ENCODE measurements at regions not wholly inside any gene's neighbourhood (a gene's known extent, or its start where the extent isn't known, plus 50 kb on each side); places are given as distances from the start of the nearest gene placed in this dataset.
"Not testable (repeated sequence)": the region's sequence is repeated elsewhere in the genome, so short reads cannot be mapped to it uniquely, and the experiment has no call there.

- DNase-seq (ENCODE audit: low spot score), result no peak
Measured at GRCh38 chr4:104549736-104550135, 55.0 kb upstream of the CXXC4 start.

GRCh38 chr4:104559502-104559901 is 64.8 kb upstream of the CXXC4 start:
- no peak for DNase-seq (ENCODE audit: low spot score)

GRCh38 chr4:104571341-104571740 is 76.6 kb upstream of the CXXC4 start:
- DNase-seq (ENCODE audit: low spot score), result no peak

DNA sequence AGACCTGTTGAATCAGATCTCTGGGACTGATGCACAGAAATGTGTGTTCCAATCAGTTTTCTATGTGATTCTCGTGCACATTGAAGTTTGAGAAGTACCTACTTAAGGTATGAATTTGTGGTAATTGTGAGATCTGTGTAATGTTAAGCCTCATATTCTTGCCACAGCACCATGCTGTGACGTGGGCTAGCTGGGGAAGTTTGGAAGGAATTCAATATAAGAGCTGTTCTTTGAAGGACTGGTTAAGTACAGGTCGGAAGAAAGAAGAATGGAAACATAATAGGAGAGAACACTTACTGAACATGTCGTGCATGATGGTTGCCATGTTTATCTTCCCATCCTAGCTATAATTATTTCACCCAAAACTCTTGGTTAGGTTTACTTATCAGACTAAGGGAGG is 79.7 kb upstream of the CXXC4 start:
- DNase-seq (ENCODE audit: low spot score), result no peak

DNA sequence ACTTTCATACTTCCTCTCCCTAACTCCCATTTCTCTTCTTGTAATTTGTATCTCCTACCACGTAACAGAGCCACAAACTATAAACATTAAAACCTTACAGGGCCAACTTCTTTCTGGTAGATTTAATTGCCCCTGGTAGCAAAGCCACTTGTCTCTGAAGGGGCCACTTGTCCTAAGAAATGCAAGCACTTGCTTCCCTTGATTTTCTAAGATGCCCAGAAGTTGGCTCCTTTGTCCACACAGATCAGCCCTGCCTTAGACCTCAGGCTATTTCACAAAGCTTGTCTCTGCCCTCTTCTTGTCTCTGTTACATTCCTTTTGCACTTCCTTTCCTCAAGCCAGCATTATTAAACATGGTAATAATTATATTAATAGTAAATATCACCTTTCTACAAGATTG is 80.6 kb upstream of the CXXC4 start:
- DNase-seq (ENCODE audit: low spot score), result no peak

- DNase-seq (ENCODE audit: low spot score), result no peak
Measured at GRCh38 chr4:104577405-104577804, 82.7 kb upstream of the CXXC4 start.

DNA sequence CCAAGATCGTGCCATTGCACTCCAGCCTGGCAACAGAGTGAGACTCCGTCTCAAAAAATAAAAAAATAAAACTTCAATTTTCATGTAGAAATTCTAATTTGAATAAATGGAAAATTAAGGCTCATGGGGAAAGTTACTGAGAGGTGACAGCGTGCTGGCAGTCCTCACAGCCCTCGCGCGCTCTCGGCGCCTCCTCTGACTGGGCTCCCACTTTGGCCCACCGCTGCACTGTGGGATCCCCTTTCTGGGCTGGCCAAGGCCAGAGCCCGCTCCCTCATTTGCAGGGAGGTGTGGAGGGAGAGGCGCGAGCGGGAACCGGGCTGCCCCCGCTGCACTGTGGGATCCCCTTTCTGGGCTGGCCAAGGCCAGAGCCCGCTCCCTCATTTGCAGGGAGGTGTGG is 86.8 kb upstream of the CXXC4 start:
- not testable (repeated sequence) for DNase-seq (ENCODE audit: low spot score)

- DNase-seq (ENCODE audit: low spot score), result not testable (repeated sequence)
Measured at GRCh38 chr4:104582056-104582455, 87.4 kb upstream of the CXXC4 start.

DNA sequence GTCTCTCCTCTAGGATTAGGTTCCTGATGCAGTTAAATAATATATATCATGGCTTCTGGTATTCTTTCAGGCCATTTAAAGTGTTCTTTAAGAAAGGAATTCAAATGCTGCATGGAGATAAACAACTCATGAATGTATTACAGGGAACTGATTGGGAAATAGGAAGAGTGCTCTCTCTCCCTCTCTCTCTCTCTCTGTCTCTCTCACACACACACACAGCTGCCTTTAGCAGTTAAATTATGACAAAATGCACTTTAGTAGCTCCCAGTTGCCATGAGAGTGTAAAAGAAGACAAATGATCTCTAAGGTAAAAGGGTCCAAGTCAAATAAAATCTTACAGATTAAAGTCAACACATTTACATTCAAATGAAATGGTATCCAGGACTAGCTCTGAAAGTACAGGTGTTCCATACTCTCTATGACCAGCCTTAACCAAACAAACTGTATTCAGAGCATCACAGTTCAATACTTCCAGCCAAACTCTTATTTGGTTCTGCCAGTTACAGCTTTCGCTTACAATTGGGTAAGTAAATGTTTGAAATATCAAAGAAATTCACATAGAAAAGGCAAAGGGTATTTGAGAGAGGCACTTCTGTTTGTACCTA is 94.7 kb upstream of the CXXC4 start:
- DNase-seq (ENCODE audit: low spot score), result no peak

GRCh38 chr4:104591510-104591911 is 96.8 kb upstream of the CXXC4 start:
- DNase-seq (ENCODE audit: low spot score), result no peak

- no peak for DNase-seq (ENCODE audit: low spot score)
Measured at GRCh38 chr4:104592183-104592582, 97.5 kb upstream of the CXXC4 start.

DNA sequence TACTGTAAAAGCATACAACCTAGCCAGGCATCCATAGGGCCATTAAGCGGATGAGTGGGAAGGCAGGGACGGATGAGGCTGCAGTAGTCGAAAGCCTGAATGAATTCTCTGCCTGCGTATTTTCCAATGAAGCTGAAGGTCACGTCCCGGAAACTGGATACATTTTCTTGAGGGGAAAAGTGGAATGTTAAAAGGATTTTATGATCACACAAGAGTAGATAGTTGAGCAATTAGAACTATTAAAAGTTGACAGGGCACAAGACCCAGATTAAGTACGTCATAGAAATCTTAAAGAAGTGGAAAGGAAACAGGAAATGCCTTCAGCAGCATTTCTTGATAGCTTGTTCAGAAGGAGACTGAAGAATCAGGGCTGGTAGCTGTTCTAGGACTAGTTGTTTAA is 98.3 kb upstream of the CXXC4 start:
- DNase-seq (ENCODE audit: low spot score), result no peak

DNA sequence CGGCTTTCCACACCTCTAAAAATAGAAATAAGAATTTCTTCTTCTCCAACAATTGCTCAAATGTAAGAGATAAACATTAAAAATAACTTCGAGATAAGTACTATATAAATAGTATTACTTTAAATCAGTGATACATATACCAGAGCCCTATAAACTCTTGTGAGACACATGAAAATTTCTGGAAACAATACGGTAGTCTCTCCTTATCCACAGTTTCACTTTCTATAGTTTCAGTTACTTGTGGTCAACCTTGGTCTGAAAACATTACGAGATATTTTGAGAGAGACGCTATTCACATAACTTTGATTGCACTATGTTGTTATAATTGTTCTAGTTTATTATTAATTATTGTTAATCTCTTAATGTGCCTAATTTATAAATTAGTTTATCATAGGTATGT is 101.5 kb upstream of the CXXC4 start:
- DNase-seq (ENCODE audit: low spot score), result no peak

DNA sequence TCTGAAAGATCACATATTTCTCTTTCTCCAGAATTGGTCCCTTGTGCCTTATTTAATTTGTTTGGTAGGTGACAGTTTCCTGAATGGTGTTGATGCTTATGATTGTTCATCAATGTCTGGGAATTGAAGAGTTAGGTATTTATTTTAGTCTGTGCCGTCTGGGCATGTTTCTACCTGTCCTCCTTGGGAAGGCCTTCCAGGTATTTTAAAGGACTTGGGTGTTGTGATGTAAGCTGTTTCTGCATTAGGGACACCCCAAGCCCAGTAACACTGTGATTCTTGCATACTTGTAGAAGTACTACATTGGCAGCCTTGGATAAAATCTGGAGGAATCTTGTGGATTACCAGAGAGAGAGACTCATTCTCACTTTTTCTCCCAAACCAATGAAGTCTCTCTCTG is 120.8 kb upstream of the CXXC4 start:
- DNase-seq (ENCODE audit: low spot score), result no peak

DNA sequence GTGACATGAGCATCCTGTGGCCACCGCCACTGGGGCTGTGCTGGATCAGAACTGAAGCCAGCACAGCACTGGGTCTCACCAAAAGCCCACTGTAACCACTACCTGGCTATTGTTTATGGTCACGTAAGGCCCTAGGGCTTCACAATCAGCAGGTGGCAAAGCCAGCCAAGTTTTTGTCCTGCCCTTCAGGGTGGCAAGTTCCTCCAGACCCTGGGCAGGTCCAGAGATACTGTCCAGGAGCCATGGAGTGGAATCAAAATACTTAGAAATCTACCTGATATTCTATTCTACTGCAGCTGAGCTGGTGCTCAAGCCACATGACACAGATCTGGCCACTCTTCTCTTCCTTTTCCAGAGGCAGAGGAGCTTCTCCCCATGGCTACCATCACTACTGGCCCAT is 121.2 kb upstream of the CXXC4 start:
- DNase-seq (ENCODE audit: low spot score), result no peak

DNA sequence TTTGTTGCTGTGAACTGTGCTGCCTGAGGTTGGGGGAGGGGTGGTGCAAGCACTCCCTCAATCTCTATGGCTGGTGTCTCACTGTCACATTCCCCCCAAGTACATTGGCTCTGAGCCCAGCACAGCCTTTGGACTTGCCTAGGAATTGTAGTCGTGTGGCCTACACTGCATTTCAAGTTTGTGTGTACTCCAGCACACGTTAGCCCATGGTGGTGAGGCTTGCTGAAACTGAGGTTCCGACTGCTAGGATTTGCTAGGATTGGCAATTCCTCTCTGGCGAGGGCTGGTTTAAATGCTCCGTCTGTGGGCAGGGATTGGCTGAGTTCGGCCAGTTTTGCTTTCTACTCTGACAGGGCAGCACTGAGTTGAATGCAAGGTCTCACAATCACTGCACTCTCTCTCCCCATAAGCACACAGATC is 121.7 kb upstream of the CXXC4 start:
- DNase-seq (ENCODE audit: low spot score), result no peak

DNA sequence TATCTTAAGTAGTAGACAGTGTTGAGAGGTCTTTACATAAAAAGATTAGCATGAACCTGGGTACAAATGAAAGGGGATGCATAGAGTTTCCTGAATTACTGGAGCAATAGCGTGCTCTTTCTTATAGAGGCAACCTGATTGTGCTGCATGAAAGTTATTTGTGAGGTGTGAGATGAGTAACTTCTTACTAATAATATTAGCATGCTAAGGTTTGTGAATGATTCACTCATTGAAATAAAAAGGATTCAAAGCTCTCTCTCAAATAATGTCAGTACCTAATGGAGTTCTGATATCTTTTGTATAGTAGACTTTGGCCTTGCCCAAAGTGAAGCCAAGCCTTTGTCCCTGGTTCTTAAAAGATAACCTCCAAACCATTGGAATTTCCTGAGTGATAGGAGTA is 131.0 kb upstream of the CXXC4 start:
- DNase-seq (ENCODE audit: low spot score), result no peak

DNA sequence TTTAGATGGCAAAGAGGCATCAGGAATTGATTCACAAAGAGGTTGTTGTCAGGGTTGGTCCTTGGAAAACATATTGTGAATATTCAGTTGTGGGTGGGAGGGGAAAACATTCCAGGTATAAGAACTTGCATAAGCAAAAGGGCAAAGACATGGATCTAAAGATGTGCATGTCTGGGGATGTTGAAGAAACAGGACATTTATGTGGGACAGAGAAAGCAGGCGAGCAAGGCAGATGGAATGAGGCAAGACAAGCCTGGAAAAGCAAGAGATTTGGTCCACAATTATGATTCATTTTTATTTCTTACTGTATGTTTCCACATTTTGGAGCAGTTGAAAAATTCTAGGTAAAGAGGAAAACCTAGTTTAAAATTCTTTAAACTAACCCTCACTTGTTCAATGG is 134.9 kb upstream of the CXXC4 start:
- no peak for DNase-seq (ENCODE audit: low spot score)

DNA sequence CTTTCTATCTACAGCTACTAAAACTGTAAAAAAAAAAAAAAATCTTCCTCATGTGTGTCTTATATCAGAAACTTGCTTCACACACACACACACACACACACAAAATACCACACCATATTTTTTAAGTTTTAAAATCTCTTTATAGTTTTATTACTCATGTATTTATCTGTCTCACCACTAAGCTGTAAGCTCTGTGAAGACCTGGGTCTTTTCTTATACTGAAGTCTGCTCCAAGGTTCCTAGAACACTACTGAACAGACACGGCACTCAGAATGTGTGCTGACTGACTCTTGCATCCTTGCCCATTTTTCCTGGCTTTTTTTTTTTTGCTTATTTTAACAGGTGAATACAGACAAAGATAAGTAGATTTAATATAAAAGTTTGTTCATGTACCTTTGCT is 135.6 kb upstream of the CXXC4 start:
- DNase-seq (ENCODE audit: low spot score), result no peak

- DNase-seq (ENCODE audit: low spot score), result no peak
Measured at GRCh38 chr4:104631000-104631399, 136.3 kb upstream of the CXXC4 start.

GRCh38 chr4:104641418-104641817 is 146.7 kb upstream of the CXXC4 start:
- DNase-seq (ENCODE audit: low spot score), result no peak

DNA sequence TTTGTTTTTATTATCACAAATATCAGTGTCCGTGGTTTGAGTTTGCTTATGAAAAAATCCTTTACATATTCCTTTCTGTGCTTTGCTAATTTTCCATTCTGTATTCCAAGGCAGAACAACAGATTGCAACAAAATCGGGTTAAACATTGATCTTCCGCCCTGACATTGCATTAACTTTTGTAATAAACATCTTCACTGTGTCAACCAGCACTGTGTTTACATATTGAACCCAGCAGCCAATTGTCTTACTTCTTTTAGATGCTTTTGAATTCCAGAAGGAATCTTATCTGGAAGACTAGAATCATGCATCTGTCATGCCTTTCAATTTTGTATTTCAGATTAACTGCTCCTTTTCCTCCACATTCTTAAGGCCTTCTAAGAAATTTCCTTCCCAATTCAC is 147.8 kb upstream of the CXXC4 start:
- no peak for DNase-seq (ENCODE audit: low spot score)

DNA sequence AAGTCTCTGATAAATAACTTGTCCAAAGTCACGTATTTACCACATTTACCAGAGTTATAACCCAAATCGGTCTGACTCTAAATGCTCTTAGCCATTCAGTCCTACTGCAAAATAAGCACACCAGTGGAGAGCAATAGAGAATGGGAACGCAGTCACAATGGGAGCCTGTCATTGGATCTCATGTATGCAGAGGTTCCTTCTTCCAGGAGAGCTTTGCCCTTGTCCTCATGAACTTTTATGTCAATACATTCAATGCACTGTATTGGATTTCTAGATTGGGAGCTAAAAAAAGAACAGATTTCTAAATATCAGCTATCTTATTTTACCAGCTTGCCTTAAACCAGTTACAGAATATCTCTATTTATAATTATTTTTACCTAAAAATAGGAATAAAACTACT is 149.1 kb upstream of the CXXC4 start:
- DNase-seq (ENCODE audit: low spot score), result no peak

DNA sequence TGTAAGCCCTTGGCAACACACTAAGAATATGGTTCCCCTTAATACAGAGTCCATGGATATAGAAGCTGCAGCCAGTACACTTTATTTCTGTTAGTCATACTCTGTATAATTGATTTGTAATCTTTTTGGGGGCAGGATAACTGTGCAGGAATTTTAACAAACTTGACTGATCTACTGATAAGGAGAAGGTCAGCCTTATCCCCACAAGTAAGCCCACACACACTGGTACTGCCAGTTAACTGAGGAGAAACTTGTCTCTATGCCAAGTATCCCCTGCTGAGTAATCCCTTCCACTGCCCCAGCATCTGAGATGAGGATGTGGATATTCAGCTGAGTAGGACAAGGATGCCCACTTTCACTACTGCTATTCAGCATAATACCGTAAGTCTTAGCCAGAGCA is 154.9 kb upstream of the CXXC4 start:
- no peak for DNase-seq (ENCODE audit: low spot score)

DNA sequence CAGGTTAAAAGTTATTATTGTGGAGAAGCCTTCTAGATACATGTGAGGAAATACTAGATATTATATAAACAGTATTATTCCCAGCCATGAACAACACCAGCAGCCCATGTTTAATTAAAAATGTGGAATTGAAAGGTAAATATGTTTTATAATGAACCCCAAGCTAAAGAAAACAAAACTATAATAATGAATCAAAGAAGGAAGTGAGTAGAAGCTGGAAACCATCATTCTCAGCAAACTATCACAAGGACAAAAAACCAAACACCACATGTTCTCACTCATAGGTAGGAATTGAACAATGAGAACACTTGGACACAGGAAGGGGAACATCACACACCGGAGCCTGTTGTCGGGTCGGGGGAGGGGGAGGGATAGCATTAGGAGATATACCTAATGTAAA is 167.6 kb upstream of the CXXC4 start:
- not testable (repeated sequence) for DNase-seq (ENCODE audit: low spot score)
